ENCODE measurements at regions not wholly inside any gene's neighbourhood (a gene's known extent, or its start where the extent isn't known, plus 50 kb on each side); places are given as distances from the start of the nearest gene placed in this dataset.

DNA sequence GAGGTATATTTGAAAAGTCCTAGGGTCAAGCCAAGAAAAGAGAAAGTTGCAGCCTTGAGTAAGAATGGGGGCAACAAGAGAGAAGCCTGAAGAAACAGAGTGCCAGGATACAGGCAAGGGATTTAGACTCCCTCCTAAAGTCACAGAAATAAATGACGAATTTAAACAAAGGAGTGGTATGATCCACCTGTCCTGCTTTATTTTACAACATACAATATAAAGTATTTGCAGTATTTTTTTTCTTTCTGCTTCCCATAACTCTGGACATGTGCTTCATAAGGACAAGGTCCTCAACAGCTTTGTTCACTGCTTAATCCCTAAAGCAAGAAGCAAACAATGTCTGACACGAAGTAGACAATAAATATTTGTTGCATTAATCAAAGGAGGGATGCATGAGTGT, 57.4 kb downstream of the IFNG start (continued):
- TF ChIP-seq, protein P1, sequence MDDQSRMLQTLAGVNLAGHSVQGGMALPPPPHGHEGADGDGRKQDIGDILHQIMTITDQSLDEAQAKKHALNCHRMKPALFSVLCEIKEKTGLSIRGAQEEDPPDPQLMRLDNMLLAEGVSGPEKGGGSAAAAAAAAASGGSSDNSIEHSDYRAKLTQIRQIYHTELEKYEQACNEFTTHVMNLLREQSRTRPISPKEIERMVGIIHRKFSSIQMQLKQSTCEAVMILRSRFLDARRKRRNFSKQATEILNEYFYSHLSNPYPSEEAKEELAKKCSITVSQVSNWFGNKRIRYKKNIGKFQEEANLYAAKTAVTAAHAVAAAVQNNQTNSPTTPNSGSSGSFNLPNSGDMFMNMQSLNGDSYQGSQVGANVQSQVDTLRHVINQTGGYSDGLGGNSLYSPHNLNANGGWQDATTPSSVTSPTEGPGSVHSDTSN (IDR thresholded peaks at IDR 0.05) = no peak

DNA sequence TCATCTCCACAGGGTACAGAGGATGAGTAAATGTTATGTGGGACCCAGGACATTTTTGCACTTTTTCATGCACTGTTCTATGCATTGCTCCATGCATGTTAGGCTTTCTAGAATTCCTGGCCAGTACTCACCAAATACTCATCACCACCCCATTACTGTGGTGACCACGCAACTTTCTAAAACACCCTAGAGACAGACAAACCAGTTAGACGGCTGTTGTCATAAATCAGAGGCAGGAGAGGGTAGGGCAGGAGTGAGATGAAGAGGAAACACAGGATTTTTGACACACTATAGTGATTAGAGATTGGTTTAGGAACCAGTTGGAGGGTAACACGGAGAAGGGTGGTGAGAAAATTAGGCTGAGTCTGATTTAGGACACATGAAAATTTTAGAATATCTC, 59.3 kb downstream of the IFNG start:
- no peak for DNase-seq
- ChIA-PET CTCF (no interaction called here), POLR2A (no interaction called here)
- H3K9me2 ChIP-seq = no peaks in the 10 kb centered on the region
- no peak overlapping the region for H3K27ac ChIP-seq (ENCODE audit: low read depth in 2 of 2, low read length in 1 of 2)
- no peaks in the 10 kb centered on the region for H4K20me1 ChIP-seq (ENCODE audit: insufficient read depth)
- H3K27me3 ChIP-seq (ENCODE audit: insufficient read depth) = peaks cover 4% of the 10 kb centered on the region; the same call in 1 of the 2 replicates
- H3K9ac ChIP-seq = no peak overlapping the region
- H3K4me1 ChIP-seq (ENCODE audit: control insufficient read depth in 1 of 2, insufficient read depth in 2 of 2, low read depth in 1 of 2, low read length in 1 of 2) = no peaks in the 10 kb centered on the region
- TF ChIP-seq GATA2 (CRISPR knock-in tag; IDR thresholded peaks at IDR 0.05) = no peak
- no peak overlapping the region for H3K4me3 ChIP-seq (ENCODE audit: low read depth in 2 of 2, low read length in 1 of 2)
- 44% methylated on average over 3 of the region's 3 CpGs for WGBS (ENCODE audit: low lambda C conversion rate)
- H3K9me3 ChIP-seq = no peaks in the 10 kb centered on the region
- no peak overlapping the region for H2AFZ ChIP-seq (ENCODE audit: low read depth)
- H3F3A ChIP-seq (replicated peaks; ENCODE audit: insufficient read depth) = no peaks in the 10 kb centered on the region
- no peaks in the 10 kb centered on the region for H3K36me3 ChIP-seq (replicated peaks in 1 of 2; ENCODE audit: control insufficient read depth in 1 of 2, insufficient read depth in 2 of 2, low read length in 1 of 2)
- H3K79me2 ChIP-seq (ENCODE audit: insufficient read depth) = no peaks in the 10 kb centered on the region
- H3K4me2 ChIP-seq = no peak overlapping the region

GRCh38 chr12:68098939-68099338, 60.6 kb downstream of the IFNG start:
- TF ChIP-seq POLR2AphosphoS5 (IDR thresholded peaks at IDR 0.05; ENCODE audit: low read depth, low read length) (no peak), ZBTB33 (IDR thresholded peaks at IDR 0.05; ENCODE audit: borderline replicate concordance, low read depth) (no peak), NFIC (IDR thresholded peaks at IDR 0.05; ENCODE audit: borderline replicate concordance) (no peak), FOXJ3 (CRISPR knock-in tag; IDR thresholded peaks at IDR 0.05) (no peak), EP300 (IDR thresholded peaks at IDR 0.05; ENCODE audit: borderline replicate concordance in 1 of 2, low read depth in 1 of 2, low read length in 1 of 2) (no peak), RFX5 (IDR thresholded peaks at IDR 0.05; ENCODE audit: low read length) (no peak), SIN3A (IDR thresholded peaks at IDR 0.05; ENCODE audit: borderline replicate concordance, low read depth, low read length) (no peak), TEAD4 (IDR thresholded peaks at IDR 0.05; ENCODE audit: borderline replicate concordance, insufficient read depth) (no peak), SMC3 (IDR thresholded peaks at IDR 0.05; ENCODE audit: low read depth, low read length) (no peak), CHD2 (IDR thresholded peaks at IDR 0.05; ENCODE audit: low read length, partially characterized antibody) (no peak), MAX (IDR thresholded peaks at IDR 0.05; ENCODE audit: low read depth) (no peak)
- TF ChIP-seq, protein P1 (IDR thresholded peaks at IDR 0.05) = no peak
- TF ChIP-seq, protein P2, sequence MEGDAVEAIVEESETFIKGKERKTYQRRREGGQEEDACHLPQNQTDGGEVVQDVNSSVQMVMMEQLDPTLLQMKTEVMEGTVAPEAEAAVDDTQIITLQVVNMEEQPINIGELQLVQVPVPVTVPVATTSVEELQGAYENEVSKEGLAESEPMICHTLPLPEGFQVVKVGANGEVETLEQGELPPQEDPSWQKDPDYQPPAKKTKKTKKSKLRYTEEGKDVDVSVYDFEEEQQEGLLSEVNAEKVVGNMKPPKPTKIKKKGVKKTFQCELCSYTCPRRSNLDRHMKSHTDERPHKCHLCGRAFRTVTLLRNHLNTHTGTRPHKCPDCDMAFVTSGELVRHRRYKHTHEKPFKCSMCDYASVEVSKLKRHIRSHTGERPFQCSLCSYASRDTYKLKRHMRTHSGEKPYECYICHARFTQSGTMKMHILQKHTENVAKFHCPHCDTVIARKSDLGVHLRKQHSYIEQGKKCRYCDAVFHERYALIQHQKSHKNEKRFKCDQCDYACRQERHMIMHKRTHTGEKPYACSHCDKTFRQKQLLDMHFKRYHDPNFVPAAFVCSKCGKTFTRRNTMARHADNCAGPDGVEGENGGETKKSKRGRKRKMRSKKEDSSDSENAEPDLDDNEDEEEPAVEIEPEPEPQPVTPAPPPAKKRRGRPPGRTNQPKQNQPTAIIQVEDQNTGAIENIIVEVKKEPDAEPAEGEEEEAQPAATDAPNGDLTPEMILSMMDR (IDR thresholded peaks at IDR 0.05) = no peak
- H3K9ac ChIP-seq = no peak overlapping the region
- DNase-seq = no peak
- no peaks in the 10 kb centered on the region for H3K36me3 ChIP-seq (replicated peaks in 1 of 2; ENCODE audit: control insufficient read depth in 1 of 2, insufficient read depth in 2 of 2, low read length in 1 of 2)
- no peak overlapping the region for H3K4me3 ChIP-seq (ENCODE audit: low read depth in 2 of 2, low read length in 1 of 2)
- H3K79me2 ChIP-seq (ENCODE audit: insufficient read depth) = no peaks in the 10 kb centered on the region
- peaks cover 4% of the 10 kb centered on the region; the same call in 1 of the 2 replicates for H3K27me3 ChIP-seq (ENCODE audit: insufficient read depth)
- POLR2A ChIA-PET = no interaction called here
- H3F3A ChIP-seq (replicated peaks; ENCODE audit: insufficient read depth) = no peaks in the 10 kb centered on the region
- H3K4me2 ChIP-seq = no peak overlapping the region
- H3K9me3 ChIP-seq = no peaks in the 10 kb centered on the region
- H4K20me1 ChIP-seq (ENCODE audit: insufficient read depth) = no peaks in the 10 kb centered on the region
- WGBS (ENCODE audit: low lambda C conversion rate) = 0% methylated on average over 1 of the region's 1 CpG
- H2AFZ ChIP-seq (ENCODE audit: low read depth) = no peak overlapping the region
- H3K4me1 ChIP-seq (ENCODE audit: control insufficient read depth in 1 of 2, insufficient read depth in 2 of 2, low read depth in 1 of 2, low read length in 1 of 2) = no peaks in the 10 kb centered on the region
- no peak overlapping the region for H3K27ac ChIP-seq (ENCODE audit: low read depth in 2 of 2, low read length in 1 of 2)
- CTCF ChIA-PET = no interaction called here
- H3K9me2 ChIP-seq = no peaks in the 10 kb centered on the region
